ENCODE measurements at regions not wholly inside any gene's neighbourhood (a gene's known extent, or its start where the extent isn't known, plus 50 kb on each side); places are given as distances from the start of the nearest gene placed in this dataset.

DNA sequence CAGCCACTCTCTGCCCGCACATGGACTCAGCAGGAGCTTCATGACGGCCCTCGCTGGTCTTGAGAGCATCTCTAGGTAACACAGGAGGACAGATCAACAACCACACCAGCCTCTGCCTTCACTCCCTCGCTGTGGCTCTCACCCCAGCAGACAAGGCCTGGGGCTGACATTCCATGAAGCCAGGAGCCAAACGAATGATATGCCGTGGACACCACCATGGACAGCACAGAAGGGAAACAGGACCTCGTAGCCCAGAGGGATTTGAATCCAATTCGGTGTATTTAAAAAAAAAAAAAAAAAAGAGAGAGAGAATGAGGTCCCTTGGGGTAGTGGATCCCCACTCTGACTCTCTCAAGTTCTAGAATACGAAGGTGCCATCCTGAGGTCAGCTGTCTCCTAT is 385.5 kb downstream of the SHANK2 start:
- no peak for TF ChIP-seq POLR2A (IDR thresholded peaks at IDR 0.05; ENCODE audit: extremely low read depth, insufficient read length)
- TF ChIP-seq, protein P1, sequence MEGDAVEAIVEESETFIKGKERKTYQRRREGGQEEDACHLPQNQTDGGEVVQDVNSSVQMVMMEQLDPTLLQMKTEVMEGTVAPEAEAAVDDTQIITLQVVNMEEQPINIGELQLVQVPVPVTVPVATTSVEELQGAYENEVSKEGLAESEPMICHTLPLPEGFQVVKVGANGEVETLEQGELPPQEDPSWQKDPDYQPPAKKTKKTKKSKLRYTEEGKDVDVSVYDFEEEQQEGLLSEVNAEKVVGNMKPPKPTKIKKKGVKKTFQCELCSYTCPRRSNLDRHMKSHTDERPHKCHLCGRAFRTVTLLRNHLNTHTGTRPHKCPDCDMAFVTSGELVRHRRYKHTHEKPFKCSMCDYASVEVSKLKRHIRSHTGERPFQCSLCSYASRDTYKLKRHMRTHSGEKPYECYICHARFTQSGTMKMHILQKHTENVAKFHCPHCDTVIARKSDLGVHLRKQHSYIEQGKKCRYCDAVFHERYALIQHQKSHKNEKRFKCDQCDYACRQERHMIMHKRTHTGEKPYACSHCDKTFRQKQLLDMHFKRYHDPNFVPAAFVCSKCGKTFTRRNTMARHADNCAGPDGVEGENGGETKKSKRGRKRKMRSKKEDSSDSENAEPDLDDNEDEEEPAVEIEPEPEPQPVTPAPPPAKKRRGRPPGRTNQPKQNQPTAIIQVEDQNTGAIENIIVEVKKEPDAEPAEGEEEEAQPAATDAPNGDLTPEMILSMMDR (IDR thresholded peaks at IDR 0.05; ENCODE audit: low read depth, low read length) = no peak
- no peak for TF ChIP-seq MYC (IDR thresholded peaks at IDR 0.05; ENCODE audit: low read depth, low read length)
- TF ChIP-seq MAX (IDR thresholded peaks at IDR 0.05; ENCODE audit: low read depth, low read length) = no peak

All from NB4 (cell line).